ENCODE measurements at regions not wholly inside any gene's neighbourhood (a gene's known extent, or its start where the extent isn't known, plus 50 kb on each side); places are given as distances from the start of the nearest gene placed in this dataset.

DNA sequence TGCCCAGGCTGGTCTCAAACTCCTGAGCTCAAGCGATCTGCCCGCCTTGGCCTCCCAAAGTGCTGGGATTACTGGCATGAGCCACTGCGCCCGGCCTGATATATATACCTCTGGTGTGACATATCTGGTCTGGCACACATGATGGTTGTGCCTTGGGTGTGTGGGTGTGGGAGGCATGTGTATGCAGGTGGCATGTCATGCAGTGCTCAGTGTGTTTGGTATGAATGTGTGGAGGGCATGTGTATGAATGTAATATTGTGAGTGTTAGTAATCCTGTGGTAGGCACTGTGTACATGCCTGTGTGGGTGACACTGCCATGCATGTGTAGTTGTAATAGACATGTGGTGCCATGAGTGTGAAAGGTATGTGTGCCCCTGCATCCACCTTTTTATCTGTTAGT is 179.3 kb upstream of the GOT2 start:
- DNase-seq (ENCODE audit: low spot score): no peak

DNA sequence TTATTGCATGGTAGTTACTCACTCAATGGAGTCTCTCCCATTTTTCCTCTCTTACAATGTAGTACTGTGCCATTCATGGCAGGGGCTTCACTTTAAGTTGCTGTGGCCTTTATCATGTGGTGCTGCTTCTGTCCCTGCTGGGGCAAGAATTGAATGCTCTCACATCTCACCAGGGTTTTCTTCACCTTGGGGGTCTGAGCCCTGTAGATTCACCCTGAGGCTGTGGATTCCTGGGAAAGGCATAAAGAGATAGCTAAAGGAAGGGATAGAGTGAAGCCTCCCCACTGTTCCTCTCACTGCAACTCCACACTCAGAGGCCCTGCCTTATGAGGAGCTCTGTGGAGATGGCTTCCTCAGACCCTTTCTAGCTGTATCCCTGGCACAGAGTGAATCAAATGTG is 178.5 kb upstream of the GOT2 start:
- intact Hi-C loops (cut with DNase I): no loop called here

More for the DNA sequence above, 179.3 kb upstream of the GOT2 start:
- intact Hi-C loops (cut with DNase I): no loop called here
- H3K4me1 ChIP-seq (replicated peaks): no peaks in the 10 kb centered on the region
- no peaks in the 10 kb centered on the region for H3K27me3 ChIP-seq (replicated peaks; ENCODE audit: insufficient read depth)
- H3K9me3 ChIP-seq: no peaks in the 10 kb centered on the region
- H3K4me3 ChIP-seq: no peak overlapping the region
- H3K36me3 ChIP-seq: no peaks in the 10 kb centered on the region
- 85% methylated on average over 4 of the region's 4 CpGs for WGBS
- no peak overlapping the region for H3K27ac ChIP-seq
- no peak for TF ChIP-seq POLR2A (IDR thresholded peaks at IDR 0.05)
- no peak for TF ChIP-seq POLR2AphosphoS5 (IDR thresholded peaks at IDR 0.05)
- no peak for TF ChIP-seq CTCF (IDR thresholded peaks at IDR 0.05)

GRCh38 chr16:58906981-58907715 is 173.0 kb upstream of the GOT2 start:
- DNase-seq (ENCODE audit: low spot score): no peak
- TF ChIP-seq CTCF (IDR thresholded peaks at IDR 0.05) (no peak), POLR2A (IDR thresholded peaks at IDR 0.05) (no peak), POLR2AphosphoS5 (IDR thresholded peaks at IDR 0.05) (no peak)
- H3K27me3 ChIP-seq (replicated peaks; ENCODE audit: insufficient read depth): no peaks in the 10 kb centered on the region
- no peak overlapping the region for H3K27ac ChIP-seq
- no peaks in the 10 kb centered on the region for H3K9me3 ChIP-seq
- intact Hi-C loops (cut with DNase I): no loop called here
- no peak overlapping the region for H3K4me3 ChIP-seq
- WGBS: 79% methylated on average over 8 of the region's 8 CpGs
- H3K36me3 ChIP-seq: no peaks in the 10 kb centered on the region
- H3K4me1 ChIP-seq (replicated peaks): no peaks in the 10 kb centered on the region

More for the DNA sequence above, 178.5 kb upstream of the GOT2 start:
- no peaks in the 10 kb centered on the region for H3K36me3 ChIP-seq
- H3K9me3 ChIP-seq: no peaks in the 10 kb centered on the region
- H3K27ac ChIP-seq: no peak overlapping the region
- H3K27me3 ChIP-seq (replicated peaks; ENCODE audit: insufficient read depth): no peaks in the 10 kb centered on the region
- H3K4me3 ChIP-seq: no peak overlapping the region
- TF ChIP-seq POLR2AphosphoS5 (IDR thresholded peaks at IDR 0.05) (no peak), CTCF (IDR thresholded peaks at IDR 0.05) (no peak), POLR2A (IDR thresholded peaks at IDR 0.05) (no peak)
- no peaks in the 10 kb centered on the region for H3K4me1 ChIP-seq (replicated peaks)
- DNase-seq (ENCODE audit: low spot score): no peak

DNA sequence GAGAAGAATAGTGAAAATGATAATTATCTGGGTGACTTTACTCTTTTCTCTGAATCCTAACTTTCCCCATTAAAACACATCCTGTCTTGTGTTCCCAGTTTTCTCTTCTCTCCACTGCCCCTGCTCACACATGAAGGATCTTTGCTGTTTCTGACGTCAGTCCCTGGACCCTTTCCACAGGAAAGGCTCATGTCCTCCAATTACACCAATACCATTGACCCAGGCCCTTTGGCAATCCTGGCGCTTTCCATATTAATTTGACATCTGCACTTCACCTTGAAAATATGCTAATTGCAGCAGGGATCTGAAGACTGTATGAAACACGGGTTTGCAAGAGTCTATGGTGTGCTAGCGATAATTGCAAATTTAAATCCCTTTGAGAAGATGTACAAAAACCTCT is 170.2 kb upstream of the GOT2 start:
- WGBS: 79% methylated on average over 4 of the region's 4 CpGs
- H3K4me3 ChIP-seq: no peak overlapping the region
- intact Hi-C loops (cut with DNase I): no loop called here
- TF ChIP-seq POLR2AphosphoS5 (IDR thresholded peaks at IDR 0.05) (no peak), POLR2A (IDR thresholded peaks at IDR 0.05) (no peak), CTCF (IDR thresholded peaks at IDR 0.05) (no peak)
- DNase-seq (ENCODE audit: low spot score): no peak
- H3K9me3 ChIP-seq: no peaks in the 10 kb centered on the region
- no peak overlapping the region for H3K27ac ChIP-seq
- H3K4me1 ChIP-seq (replicated peaks): no peaks in the 10 kb centered on the region
- H3K36me3 ChIP-seq: no peaks in the 10 kb centered on the region
- H3K27me3 ChIP-seq (replicated peaks; ENCODE audit: insufficient read depth): no peaks in the 10 kb centered on the region

GRCh38 chr16:58889516-58889915 is 155.4 kb upstream of the GOT2 start:
- H3K4me3 ChIP-seq: no peak overlapping the region
- no peaks in the 10 kb centered on the region for H3K9me3 ChIP-seq
- no peak for TF ChIP-seq POLR2AphosphoS5 (IDR thresholded peaks at IDR 0.05)
- no peak for TF ChIP-seq POLR2A (IDR thresholded peaks at IDR 0.05)
- no peak for TF ChIP-seq CTCF (IDR thresholded peaks at IDR 0.05)
- H3K36me3 ChIP-seq: no peaks in the 10 kb centered on the region
- DNase-seq (ENCODE audit: low spot score): no peak
- H3K27me3 ChIP-seq (replicated peaks; ENCODE audit: insufficient read depth): no peaks in the 10 kb centered on the region
- no peak overlapping the region for H3K27ac ChIP-seq
- intact Hi-C loops (cut with DNase I): no loop called here
- H3K4me1 ChIP-seq (replicated peaks): no peaks in the 10 kb centered on the region
- WGBS: 85% methylated on average over 1 of the region's 1 CpG

Data from prostate gland (tissue), 2 donors.